Nephron (organoid): ENCODE measurements at regions not wholly inside any gene's neighbourhood (a gene's known extent, or its start where the extent isn't known, plus 50 kb on each side); places are given as distances from the start of the nearest gene placed in this dataset.

Experiments used
- H3K27ac Mint-ChIP-seq, 3 experiments: 2 replicates each; pipeline ENCODE4 v1.8.0; 2020; ENCODE audit warnings: mixed read lengths in 3 of 3, mild to moderate bottlenecking in 2 of 3, moderate library complexity in 1 of 3
- H3K27me3 Mint-ChIP-seq: 2 replicates; pipeline ENCODE4 v1.8.0; 2021; ENCODE audit warnings: low read depth, mild to moderate bottlenecking, moderate library complexity, mixed read lengths
- H3K36me3 Mint-ChIP-seq: 2 replicates; pipeline ENCODE4 v1.8.0; 2020; ENCODE audit warnings: low read depth, mixed read lengths
- H3K4me1 Mint-ChIP-seq: 2 replicates; pipeline ENCODE4 v1.8.0; 2020; ENCODE audit warnings: mixed read lengths
- H3K4me3 Mint-ChIP-seq, 3 experiments: 2 replicates each; pipeline ENCODE4 v1.8.0; 2020; ENCODE audit warnings: mild to moderate bottlenecking in 3 of 3, mixed read lengths in 3 of 3, moderate library complexity in 2 of 3
- H3K9me3 Mint-ChIP-seq: 2 replicates; pipeline ENCODE4 v1.8.0; 2020; ENCODE audit warnings: mixed read lengths
- CTCF ChIP-seq, 3 experiments: fragments of 200-600 bp; sonication (generic); IDR thresholded peaks; one replicate each; pipeline ENCODE4 v1.5.0; 2021; ENCODE audit warnings: antibody characterized with exemption in 3 of 3; ENCODE audit not compliant: unreplicated experiment in 3 of 3

- Mint-ChIP-seq H3K27me3 (no peaks in the 10 kb centered on the region), H3K4me3 (no peak overlapping the region), H3K27ac (no peak overlapping the region), H3K4me1 (no peaks in the 10 kb centered on the region), H3K9me3 (no peaks in the 10 kb centered on the region), H3K36me3 (no peaks in the 10 kb centered on the region)
- no peak for TF ChIP-seq CTCF (IDR thresholded peaks at IDR 0.05; ENCODE audit: unreplicated experiment in 3 of 3)
Measured at GRCh38 chr1:238254935-238255334, 364.2 kb upstream of the ZP4 start.

GRCh38 chr1:238252033-238252802, 361.5 kb upstream of the ZP4 start:
- Mint-ChIP-seq H3K27me3 (no peaks in the 10 kb centered on the region), H3K4me1 (no peaks in the 10 kb centered on the region), H3K36me3 (no peaks in the 10 kb centered on the region), H3K9me3 (no peaks in the 10 kb centered on the region), H3K27ac (no peak overlapping the region), H3K4me3 (no peak overlapping the region)
- TF ChIP-seq CTCF (IDR thresholded peaks at IDR 0.05; ENCODE audit: unreplicated experiment in 3 of 3) = peak; percentile 56 to 65 (median 62)

GRCh38 chr1:238248356-238248755, 357.6 kb upstream of the ZP4 start:
- Mint-ChIP-seq H3K4me1 (no peaks in the 10 kb centered on the region), H3K27ac (no peak overlapping the region), H3K36me3 (no peaks in the 10 kb centered on the region), H3K4me3 (no peak overlapping the region), H3K9me3 (no peaks in the 10 kb centered on the region), H3K27me3 (no peaks in the 10 kb centered on the region)
- TF ChIP-seq CTCF (IDR thresholded peaks at IDR 0.05; ENCODE audit: unreplicated experiment in 3 of 3) = no peak

GRCh38 chr1:238242181-238242580, 351.5 kb upstream of the ZP4 start:
- Mint-ChIP-seq H3K4me3 (no peak overlapping the region), H3K36me3 (no peaks in the 10 kb centered on the region), H3K4me1 (no peaks in the 10 kb centered on the region), H3K27ac (no peak overlapping the region), H3K9me3 (no peaks in the 10 kb centered on the region), H3K27me3 (no peaks in the 10 kb centered on the region)
- no peak for TF ChIP-seq CTCF (IDR thresholded peaks at IDR 0.05; ENCODE audit: unreplicated experiment in 3 of 3)

GRCh38 chr1:238241607-238242006, 350.9 kb upstream of the ZP4 start:
- Mint-ChIP-seq H3K36me3 (no peaks in the 10 kb centered on the region), H3K27ac (no peak overlapping the region), H3K27me3 (no peaks in the 10 kb centered on the region), H3K9me3 (no peaks in the 10 kb centered on the region), H3K4me3 (no peak overlapping the region), H3K4me1 (no peaks in the 10 kb centered on the region)
- TF ChIP-seq CTCF (IDR thresholded peaks at IDR 0.05; ENCODE audit: unreplicated experiment in 3 of 3) = no peak

GRCh38 chr1:238239343-238239742, 348.6 kb upstream of the ZP4 start:
- H3K4me1 Mint-ChIP-seq = no peaks in the 10 kb centered on the region

More at GRCh38 chr1:238239343-238239742, 348.6 kb upstream of the ZP4 start:
- H3K4me3 Mint-ChIP-seq = no peak overlapping the region
- no peaks in the 10 kb centered on the region for H3K36me3 Mint-ChIP-seq
- no peaks in the 10 kb centered on the region for H3K9me3 Mint-ChIP-seq
- H3K27me3 Mint-ChIP-seq = no peaks in the 10 kb centered on the region
- H3K27ac Mint-ChIP-seq = no peak overlapping the region
- no peak for TF ChIP-seq CTCF (IDR thresholded peaks at IDR 0.05; ENCODE audit: unreplicated experiment in 3 of 3)
